Fibroblast of lung (primary cell): ENCODE measurements at regions not wholly inside any gene's neighbourhood (a gene's known extent, or its start where the extent isn't known, plus 50 kb on each side); places are given as distances from the start of the nearest gene placed in this dataset.

Experiments
- DNase-seq, 2 donors: peaks; one replicate each; pipeline versions ENCODE4 v3.0.0 to v3.0.0-alpha.2; 2010; ENCODE audit warnings: low read depth in 2 of 2
- H2AFZ ChIP-seq: 2 replicates; pipeline ENCODE4 v1.5.1; 2012; ENCODE audit warnings: low read length, control low read depth, inconsistent platforms
- H3K27ac ChIP-seq: 2 replicates; pipeline ENCODE4 v1.5.1; 2011; ENCODE audit warnings: low read length, control low read depth; ENCODE audit not compliant: insufficient read depth
- H3K27me3 ChIP-seq: 2 replicates; pipeline ENCODE4 v1.5.1; 2011; ENCODE audit warnings: mild to moderate bottlenecking, low read length; ENCODE audit not compliant: control insufficient read depth, insufficient read depth
- H3K36me3 ChIP-seq: 2 replicates; pipeline ENCODE4 v1.5.1; 2011; ENCODE audit warnings: low read length; ENCODE audit not compliant: control insufficient read depth, insufficient read depth
- H3K4me1 ChIP-seq: 2 replicates; pipeline ENCODE4 v1.5.1; 2011; ENCODE audit warnings: low read length; ENCODE audit not compliant: control insufficient read depth, insufficient read depth; ENCODE audit errors: extremely low read depth
- H3K4me2 ChIP-seq: 2 replicates; pipeline ENCODE4 v1.5.1; 2011; ENCODE audit warnings: low read length, control low read depth; ENCODE audit not compliant: insufficient read depth; ENCODE audit errors: extremely low read depth
- H3K4me3 ChIP-seq, 4 experiments: fragments of 200-600 bp in 1 of 4; sonication (generic) in 1 of 4; replicated peaks in 1 of 4; 2 replicates each; pipeline ENCODE4 v1.5.1; 2011 to 2016; ENCODE audit warnings: low read length in 4 of 4, low read depth in 3 of 4, mild to moderate bottlenecking in 3 of 4, control low read depth in 2 of 4, inconsistent platforms in 1 of 4, mixed read lengths in 1 of 4; ENCODE audit not compliant: insufficient read depth in 1 of 4; ENCODE audit errors: control extremely low read depth in 1 of 4
- H3K79me2 ChIP-seq: 2 replicates; pipeline ENCODE4 v1.5.1; 2012; ENCODE audit warnings: mild to moderate bottlenecking, low read length, inconsistent platforms; ENCODE audit not compliant: control insufficient read depth, insufficient read depth
- H3K9ac ChIP-seq: 2 replicates; pipeline ENCODE4 v1.5.1; 2011; ENCODE audit warnings: mild to moderate bottlenecking, low read length, control low read depth; ENCODE audit not compliant: insufficient read depth
- H3K9me3 ChIP-seq: 2 replicates; pipeline ENCODE4 v1.5.1; 2012; ENCODE audit warnings: low read depth, low read length; ENCODE audit not compliant: control insufficient read depth, insufficient read depth
- H4K20me1 ChIP-seq: 2 replicates; pipeline ENCODE4 v1.5.1; 2011; ENCODE audit warnings: low read length; ENCODE audit not compliant: control insufficient read depth, insufficient read depth; ENCODE audit errors: extremely low read depth
- EZH2 ChIP-seq: IDR thresholded peaks from 2 replicates; pipeline ENCODE4 v1.5.1; 2012; ENCODE audit warnings: low read length, control low read depth, mild to moderate bottlenecking; ENCODE audit errors: missing control alignments
- TF ChIP-seq, protein P1 (sequence below), 2 donors: IDR thresholded peaks in 1 of 2; conservative IDR thresholded peaks in 1 of 2; 1 replicate in 1 of 2; 2 replicates in 1 of 2; pipeline ENCODE4 v1.5.1; 2011 to 2012; ENCODE audit warnings: low read length in 2 of 2, control low read depth in 1 of 2, inconsistent platforms in 1 of 2, low read depth in 1 of 2, mild to moderate bottlenecking in 1 of 2

DNA sequence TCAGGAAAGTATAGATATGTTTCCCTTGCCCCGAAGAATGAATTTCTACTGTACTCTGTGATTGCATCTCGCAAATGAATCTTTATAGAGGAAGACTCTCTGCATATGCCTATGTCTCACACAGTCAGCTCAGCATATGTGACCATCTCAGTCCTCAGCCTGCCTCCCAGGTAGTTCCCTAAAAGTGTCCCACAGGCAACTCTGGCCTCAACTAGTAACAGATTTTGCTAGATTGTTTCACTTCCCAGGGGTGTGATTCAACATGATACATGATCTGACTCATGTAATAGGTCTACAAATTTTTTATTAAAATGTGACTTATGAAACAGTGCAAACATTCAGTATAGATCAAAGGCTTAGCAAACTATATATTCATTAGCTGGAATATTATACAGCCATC is 296.6 kb upstream of the CRIM1 start:
- Histone ChIP-seq H3K9me3 (no peaks in the 10 kb centered on the region), H3K27ac (no peak overlapping the region), H3K4me1 (no peaks in the 10 kb centered on the region), H2AFZ (no peak overlapping the region), H3K79me2 (no peaks in the 10 kb centered on the region), H3K36me3 (no peaks in the 10 kb centered on the region), H3K9ac (no peak overlapping the region), H3K4me3 (no peak overlapping the region), H3K4me2 (no peak overlapping the region), H3K27me3 (no peaks in the 10 kb centered on the region), H4K20me1 (no peaks in the 10 kb centered on the region)
- DNase-seq, result no peak
- TF ChIP-seq EZH2, result no peak
- TF ChIP-seq, protein P1, sequence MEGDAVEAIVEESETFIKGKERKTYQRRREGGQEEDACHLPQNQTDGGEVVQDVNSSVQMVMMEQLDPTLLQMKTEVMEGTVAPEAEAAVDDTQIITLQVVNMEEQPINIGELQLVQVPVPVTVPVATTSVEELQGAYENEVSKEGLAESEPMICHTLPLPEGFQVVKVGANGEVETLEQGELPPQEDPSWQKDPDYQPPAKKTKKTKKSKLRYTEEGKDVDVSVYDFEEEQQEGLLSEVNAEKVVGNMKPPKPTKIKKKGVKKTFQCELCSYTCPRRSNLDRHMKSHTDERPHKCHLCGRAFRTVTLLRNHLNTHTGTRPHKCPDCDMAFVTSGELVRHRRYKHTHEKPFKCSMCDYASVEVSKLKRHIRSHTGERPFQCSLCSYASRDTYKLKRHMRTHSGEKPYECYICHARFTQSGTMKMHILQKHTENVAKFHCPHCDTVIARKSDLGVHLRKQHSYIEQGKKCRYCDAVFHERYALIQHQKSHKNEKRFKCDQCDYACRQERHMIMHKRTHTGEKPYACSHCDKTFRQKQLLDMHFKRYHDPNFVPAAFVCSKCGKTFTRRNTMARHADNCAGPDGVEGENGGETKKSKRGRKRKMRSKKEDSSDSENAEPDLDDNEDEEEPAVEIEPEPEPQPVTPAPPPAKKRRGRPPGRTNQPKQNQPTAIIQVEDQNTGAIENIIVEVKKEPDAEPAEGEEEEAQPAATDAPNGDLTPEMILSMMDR (conservative IDR thresholded peaks at IDR 0.05 in 1 of 2, IDR thresholded peaks at IDR 0.05 in 1 of 2; ENCODE audit: low read depth in 1 of 2, low read length in 2 of 2), result no peak

DNA sequence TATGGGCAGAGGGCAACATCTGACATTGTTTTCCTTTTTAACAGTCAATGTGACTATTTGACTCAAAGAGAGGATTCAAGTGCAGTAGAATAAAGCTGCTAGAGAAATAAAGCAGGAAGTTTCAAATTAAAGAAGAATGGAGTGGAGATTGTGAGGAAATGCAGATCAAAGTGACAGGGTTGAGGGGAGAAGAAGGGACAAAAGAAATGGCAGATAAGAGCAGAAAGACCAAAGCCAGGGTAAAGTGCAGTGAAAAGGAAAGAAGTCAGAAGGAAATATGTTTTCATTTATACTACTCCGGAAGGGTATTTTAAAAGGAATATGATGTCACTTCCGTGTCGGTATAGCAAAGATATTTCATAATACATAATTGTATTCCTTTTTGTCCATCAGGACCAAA is 297.5 kb upstream of the CRIM1 start:
- no peak overlapping the region for H2AFZ ChIP-seq

DNA sequence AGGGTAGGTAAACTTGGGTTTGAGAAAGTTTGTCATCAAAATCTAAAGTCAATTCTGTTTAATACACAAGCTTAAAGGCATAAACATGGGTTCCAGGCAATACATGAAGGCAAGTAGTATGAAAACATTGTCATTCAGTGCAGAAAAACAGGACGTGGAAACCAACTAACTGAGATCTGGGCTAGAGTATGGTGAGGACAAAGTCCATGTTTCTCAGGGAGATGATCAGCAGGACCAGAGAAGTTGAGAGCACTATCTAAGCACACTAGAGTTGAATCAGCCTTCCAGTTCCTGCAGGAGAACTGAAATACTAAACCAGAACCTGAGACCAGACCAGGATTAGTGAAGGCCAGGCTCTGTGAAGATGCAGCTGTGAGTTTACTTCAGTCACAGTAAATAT is 302.8 kb upstream of the CRIM1 start:
- no peaks in the 10 kb centered on the region for H3K27me3 ChIP-seq
- H3K4me3 ChIP-seq, result no peak overlapping the region
- H2AFZ ChIP-seq, result no peak overlapping the region
- no peaks in the 10 kb centered on the region for H3K79me2 ChIP-seq
- H3K36me3 ChIP-seq, result no peaks in the 10 kb centered on the region
- no peaks in the 10 kb centered on the region for H3K4me1 ChIP-seq
- no peak for TF ChIP-seq EZH2
- TF ChIP-seq, protein P1 (conservative IDR thresholded peaks at IDR 0.05 in 1 of 2, IDR thresholded peaks at IDR 0.05 in 1 of 2; ENCODE audit: low read depth in 1 of 2, low read length in 2 of 2), result no peak
- H3K4me2 ChIP-seq, result no peak overlapping the region
- no peaks in the 10 kb centered on the region for H4K20me1 ChIP-seq
- no peaks in the 10 kb centered on the region for H3K9me3 ChIP-seq
- DNase-seq, result no peak
- H3K27ac ChIP-seq, result no peak overlapping the region
- H3K9ac ChIP-seq, result no peak overlapping the region

More for the DNA sequence above, 297.5 kb upstream of the CRIM1 start:
- Histone ChIP-seq H3K4me1 (no peaks in the 10 kb centered on the region), H4K20me1 (no peaks in the 10 kb centered on the region), H3K9me3 (no peaks in the 10 kb centered on the region), H3K79me2 (no peaks in the 10 kb centered on the region), H3K27ac (no peak overlapping the region), H3K27me3 (no peaks in the 10 kb centered on the region), H3K36me3 (no peaks in the 10 kb centered on the region), H3K4me3 (no peak overlapping the region), H3K9ac (no peak overlapping the region), H3K4me2 (no peak overlapping the region)
- no peak for TF ChIP-seq EZH2
- TF ChIP-seq, protein P1 (conservative IDR thresholded peaks at IDR 0.05 in 1 of 2, IDR thresholded peaks at IDR 0.05 in 1 of 2; ENCODE audit: low read depth in 1 of 2, low read length in 2 of 2), result no peak
- DNase-seq, result no peak
